ENCODE measurements at regions not wholly inside any gene's neighbourhood (a gene's known extent, or its start where the extent isn't known, plus 50 kb on each side); places are given as distances from the start of the nearest gene placed in this dataset.
"Not testable (repeated sequence)": the region's sequence is repeated elsewhere in the genome, so short reads cannot be mapped to it uniquely, and the experiment has no call there.

DNA sequence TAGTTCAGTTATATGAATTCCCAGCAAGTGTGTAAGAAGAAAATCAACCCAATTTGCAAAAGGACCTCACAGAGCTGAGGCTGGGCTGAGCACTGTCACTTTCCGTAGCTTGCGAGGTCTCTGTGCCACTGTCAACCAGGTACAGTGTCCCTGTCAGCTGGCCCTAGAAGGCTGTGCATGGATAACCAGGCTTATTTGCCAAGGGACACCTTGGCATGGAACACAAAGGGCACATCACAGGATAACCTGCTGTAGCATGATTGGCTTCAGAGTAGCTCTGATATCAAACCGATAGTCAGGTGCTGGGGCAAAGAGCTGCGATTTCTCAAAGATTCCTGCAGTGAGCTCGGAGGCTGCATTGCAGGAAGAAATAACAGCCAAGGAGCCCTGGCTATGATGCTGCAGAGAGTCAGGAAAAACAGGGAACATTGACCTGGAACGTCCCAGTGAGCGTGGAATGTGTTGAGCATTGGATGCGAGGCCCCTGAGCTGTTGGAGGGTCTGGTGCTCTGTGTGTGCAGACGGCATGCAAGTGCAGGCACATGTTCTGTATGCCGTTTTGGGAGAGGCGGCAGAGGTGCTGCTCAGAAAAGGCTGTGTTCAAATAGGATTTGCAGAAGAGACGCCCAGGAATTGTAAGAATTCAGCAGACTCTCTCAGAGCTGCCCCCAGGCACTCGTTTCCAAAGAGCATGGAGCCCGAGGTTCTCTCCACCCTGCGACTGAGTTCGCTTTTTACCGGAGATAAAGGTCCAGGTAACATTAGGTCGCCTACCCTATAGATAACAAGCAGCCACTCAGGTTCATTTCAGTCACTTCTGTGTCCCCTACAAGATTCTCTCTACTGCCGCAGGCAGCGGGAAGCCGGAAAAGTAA is 213.5 kb upstream of the IRS2 start:
- H3K9ac ChIP-seq (ENCODE audit: low read depth in 1 of 3, low read length in 3 of 3): no peak overlapping the region
- no peak overlapping the region for H3K4me3 ChIP-seq (ENCODE audit: low read length in 3 of 3)
- H3K4me1 ChIP-seq (ENCODE audit: control insufficient read depth in 3 of 3, insufficient read depth in 3 of 3, low read length in 3 of 3): peaks cover 0 to 5% (median 0%) of the 10 kb centered on the region in 3 donors

DNA sequence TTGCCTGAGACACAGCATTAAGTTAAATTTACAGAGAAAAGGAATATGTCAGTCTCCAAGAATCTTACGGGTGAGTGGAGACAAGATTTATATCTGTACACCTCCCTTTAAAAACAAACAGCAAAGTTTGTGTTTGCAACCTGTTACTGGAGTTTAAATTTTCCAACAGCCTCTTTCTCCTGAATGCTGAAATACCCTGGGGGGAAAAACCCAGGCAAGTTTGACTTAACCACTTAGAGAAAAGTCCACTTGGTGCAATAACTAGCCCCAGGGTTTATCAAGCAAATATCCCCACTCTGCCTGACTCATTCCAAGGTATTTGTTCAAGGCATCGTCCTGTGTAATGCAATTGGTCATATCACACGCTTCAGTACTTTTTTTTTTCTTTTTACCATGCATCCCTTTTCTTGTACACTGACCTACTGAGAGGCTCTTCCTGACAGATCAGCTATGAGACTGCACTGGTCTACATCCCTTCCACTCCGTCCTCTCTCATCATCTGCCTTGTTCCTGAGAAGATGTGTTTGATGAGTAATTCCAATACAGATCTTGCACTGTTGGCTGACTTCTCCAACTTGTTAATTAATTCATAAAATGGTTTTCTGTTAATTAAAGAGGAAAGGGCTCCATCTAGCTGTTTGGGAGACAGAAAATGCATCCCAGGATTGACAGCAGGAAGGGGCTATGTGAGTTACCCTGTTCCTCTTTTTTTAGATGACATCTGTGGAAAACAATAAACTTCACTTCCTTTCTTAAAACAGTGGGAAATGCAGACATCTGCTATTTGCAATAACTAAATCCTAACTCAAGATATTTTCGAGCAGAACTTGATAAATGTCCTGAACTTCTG is 212.5 kb upstream of the IRS2 start:
- H3K36me3 ChIP-seq (ENCODE audit: control insufficient read depth in 3 of 3, insufficient read depth in 3 of 3, low read length in 3 of 3): no peaks in the 10 kb centered on the region
- H3K9me3 ChIP-seq (ENCODE audit: control insufficient read depth in 3 of 3, low read length in 3 of 3): no peaks in the 10 kb centered on the region
- H3K27ac ChIP-seq (ENCODE audit: low read depth, low read length): no peak overlapping the region
- H3K4me3 ChIP-seq (ENCODE audit: low read length in 3 of 3): no peak overlapping the region
- no peak overlapping the region for H3K9ac ChIP-seq (ENCODE audit: low read depth in 1 of 3, low read length in 3 of 3)
- H3K4me1 ChIP-seq (ENCODE audit: control insufficient read depth in 3 of 3, insufficient read depth in 3 of 3, low read length in 3 of 3): peaks cover 0 to 5% (median 0%) of the 10 kb centered on the region in 3 donors
- H3K27me3 ChIP-seq (ENCODE audit: control insufficient read depth in 3 of 3, insufficient read depth in 3 of 3, low read length in 3 of 3): peaks cover 4 to 7% (median 5%) of the 10 kb centered on the region in 3 donors

More for the DNA sequence above, 213.5 kb upstream of the IRS2 start:
- H3K27me3 ChIP-seq (ENCODE audit: control insufficient read depth in 3 of 3, insufficient read depth in 3 of 3, low read length in 3 of 3): peaks cover 4 to 6% (median 5%) of the 10 kb centered on the region in 3 donors
- H3K36me3 ChIP-seq (ENCODE audit: control insufficient read depth in 3 of 3, insufficient read depth in 3 of 3, low read length in 3 of 3): no peaks in the 10 kb centered on the region
- H3K27ac ChIP-seq (ENCODE audit: low read depth, low read length): peak overlapping the region; percentile 19
- no peaks in the 10 kb centered on the region for H3K9me3 ChIP-seq (ENCODE audit: control insufficient read depth in 3 of 3, low read length in 3 of 3)

DNA sequence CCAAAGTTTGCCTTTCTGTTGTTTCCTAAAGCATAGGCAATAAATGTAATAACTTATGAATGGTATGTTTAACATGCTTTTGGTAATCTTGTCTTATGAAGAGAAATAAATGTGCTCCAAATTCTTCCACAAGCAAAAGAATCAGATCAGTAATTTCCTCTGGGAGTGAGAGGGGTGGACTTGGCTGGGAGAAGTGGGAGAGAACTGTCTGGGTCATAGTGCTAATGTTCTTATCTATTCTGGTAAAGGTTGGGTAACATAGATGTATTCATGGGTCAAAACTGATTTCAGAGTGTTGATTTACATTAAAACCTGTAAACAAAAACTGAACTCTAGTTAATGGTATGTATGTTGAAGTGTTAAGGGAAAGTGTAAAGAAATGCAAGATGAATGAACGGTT is 211.7 kb upstream of the IRS2 start:
- no peak overlapping the region for H3K9ac ChIP-seq (ENCODE audit: low read depth in 1 of 3, low read length in 3 of 3)
- no peak overlapping the region for H3K4me3 ChIP-seq (ENCODE audit: low read length in 3 of 3)
- peaks cover 4 to 7% (median 5%) of the 10 kb centered on the region in 3 donors for H3K27me3 ChIP-seq (ENCODE audit: control insufficient read depth in 3 of 3, insufficient read depth in 3 of 3, low read length in 3 of 3)
- H3K4me1 ChIP-seq (ENCODE audit: control insufficient read depth in 3 of 3, insufficient read depth in 3 of 3, low read length in 3 of 3): peaks cover 0 to 5% (median 0%) of the 10 kb centered on the region in 3 donors
- H3K9me3 ChIP-seq (ENCODE audit: control insufficient read depth in 3 of 3, low read length in 3 of 3): no peaks in the 10 kb centered on the region
- no peak overlapping the region for H3K27ac ChIP-seq (ENCODE audit: low read depth, low read length)
- no peaks in the 10 kb centered on the region for H3K36me3 ChIP-seq (ENCODE audit: control insufficient read depth in 3 of 3, insufficient read depth in 3 of 3, low read length in 3 of 3)

DNA sequence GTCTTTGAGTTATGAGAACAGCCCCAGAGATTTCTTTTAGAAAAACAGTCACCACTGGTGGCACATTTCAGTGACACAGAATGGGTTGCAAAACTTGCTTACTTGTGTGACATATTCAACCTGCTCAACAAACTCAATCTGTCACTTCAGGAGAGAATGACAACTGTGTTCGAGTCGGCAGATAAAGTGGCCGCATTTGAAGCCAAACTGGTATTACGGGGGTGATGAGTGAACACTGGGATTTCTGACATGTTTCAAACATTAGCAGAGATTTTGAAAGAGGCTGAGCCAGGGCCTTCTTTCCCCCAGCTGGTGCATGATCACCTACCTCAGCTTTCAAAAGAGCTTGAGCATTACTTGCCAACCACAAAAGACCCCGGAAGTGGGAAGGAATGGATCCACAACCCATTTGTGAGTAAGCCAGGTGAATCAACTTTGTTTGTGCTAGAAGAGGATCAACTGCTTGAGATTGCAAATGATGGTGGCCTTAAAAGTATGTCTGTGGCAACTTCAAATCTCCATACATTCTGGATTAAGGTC is 210.7 kb upstream of the IRS2 start:
- H3K4me3 ChIP-seq (ENCODE audit: low read length in 3 of 3); H3K36me3 ChIP-seq (ENCODE audit: control insufficient read depth in 3 of 3, insufficient read depth in 3 of 3, low read length in 3 of 3); H3K27ac ChIP-seq (ENCODE audit: low read depth, low read length); H3K27me3 ChIP-seq (ENCODE audit: control insufficient read depth in 3 of 3, insufficient read depth in 3 of 3, low read length in 3 of 3); H3K4me1 ChIP-seq (ENCODE audit: control insufficient read depth in 3 of 3, insufficient read depth in 3 of 3, low read length in 3 of 3); H3K9ac ChIP-seq (ENCODE audit: low read depth in 1 of 3, low read length in 3 of 3); H3K9me3 ChIP-seq (ENCODE audit: control insufficient read depth in 3 of 3, low read length in 3 of 3): not testable (repeated sequence)

DNA sequence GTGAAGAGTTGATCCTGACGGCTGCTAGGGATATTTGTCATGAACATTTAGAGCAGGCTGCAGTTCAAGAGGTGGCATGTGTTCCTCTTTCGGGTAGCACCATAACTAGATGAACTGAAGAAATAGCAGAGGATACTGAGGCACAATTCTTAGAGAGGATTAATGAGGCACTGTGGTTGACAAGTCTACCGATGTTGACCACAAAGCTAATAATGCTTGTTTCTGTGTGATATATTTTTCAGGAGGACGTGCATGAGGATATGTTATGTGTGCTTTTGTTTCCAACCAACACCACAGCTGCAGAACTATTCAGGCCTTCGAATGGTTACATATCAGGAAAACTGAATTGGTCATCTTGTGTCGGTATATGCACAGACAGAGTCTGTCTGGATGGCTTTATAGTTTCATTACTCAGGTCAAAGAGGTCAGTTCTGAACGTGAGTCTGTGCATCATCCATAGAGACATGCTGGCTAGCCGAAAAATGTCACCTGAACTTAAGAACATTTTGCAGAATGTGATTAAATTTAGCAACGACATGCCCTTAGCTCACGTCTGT is 210.1 kb upstream of the IRS2 start:
- H3K27me3 ChIP-seq (ENCODE audit: control insufficient read depth in 3 of 3, insufficient read depth in 3 of 3, low read length in 3 of 3): peaks cover 4 to 7% (median 5%) of the 10 kb centered on the region in 3 donors
- H3K4me3 ChIP-seq (ENCODE audit: low read length in 3 of 3): no peak overlapping the region
- no peak overlapping the region for H3K27ac ChIP-seq (ENCODE audit: low read depth, low read length)
- H3K9ac ChIP-seq (ENCODE audit: low read depth in 1 of 3, low read length in 3 of 3): no peak overlapping the region
- H3K4me1 ChIP-seq (ENCODE audit: control insufficient read depth in 3 of 3, insufficient read depth in 3 of 3, low read length in 3 of 3): peaks cover 0 to 5% (median 0%) of the 10 kb centered on the region in 3 donors
- H3K36me3 ChIP-seq (ENCODE audit: control insufficient read depth in 3 of 3, insufficient read depth in 3 of 3, low read length in 3 of 3): no peaks in the 10 kb centered on the region
- H3K9me3 ChIP-seq (ENCODE audit: control insufficient read depth in 3 of 3, low read length in 3 of 3): no peaks in the 10 kb centered on the region

DNA sequence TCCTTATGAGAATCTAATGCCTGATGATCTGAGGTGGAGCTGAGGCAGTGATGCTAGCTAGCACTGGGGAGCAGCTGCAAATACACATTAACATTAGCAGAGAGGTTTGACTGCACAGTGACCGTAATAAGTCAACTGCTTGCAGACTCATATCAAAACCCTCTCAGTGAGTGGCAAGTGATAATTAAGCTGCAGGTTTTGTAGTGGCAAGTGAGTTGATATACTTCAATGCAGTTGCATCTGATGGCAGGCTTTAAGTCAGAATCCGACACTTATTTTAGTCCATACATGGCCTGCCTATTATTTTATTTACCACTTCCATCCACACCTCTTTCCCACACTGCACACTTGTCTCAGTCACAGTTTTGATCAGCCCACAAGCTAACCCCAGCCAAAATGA is 209.2 kb upstream of the IRS2 start:
- H3K4me3 ChIP-seq (ENCODE audit: low read length in 3 of 3): no peak overlapping the region

DNA sequence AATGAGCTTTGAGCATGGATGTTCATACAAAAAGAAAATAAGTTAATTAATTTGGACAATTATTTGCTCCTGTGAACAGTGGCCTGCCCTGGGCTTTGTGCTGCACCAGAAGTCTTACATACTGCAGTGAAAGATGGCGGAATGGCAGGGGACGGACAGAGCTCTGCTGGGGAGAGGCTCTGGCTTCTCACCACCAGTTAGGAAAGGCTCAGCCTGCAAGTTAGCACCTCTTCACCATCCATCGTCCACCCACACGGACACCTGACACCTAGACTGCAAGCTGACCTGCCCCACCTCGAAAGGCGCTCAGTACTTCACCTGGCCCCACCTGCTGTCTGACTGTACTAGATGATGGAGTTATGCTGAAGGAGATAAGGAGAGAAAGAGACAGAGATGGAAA is 203.9 kb upstream of the IRS2 start:
- Histone ChIP-seq H3K36me3 (ENCODE audit: control insufficient read depth in 3 of 3, insufficient read depth in 3 of 3, low read length in 3 of 3) (no peaks in the 10 kb centered on the region), H3K4me1 (ENCODE audit: control insufficient read depth in 3 of 3, insufficient read depth in 3 of 3, low read length in 3 of 3) (no peaks in the 10 kb centered on the region), H3K9ac (ENCODE audit: low read depth in 1 of 3, low read length in 3 of 3) (no peak overlapping the region), H3K9me3 (ENCODE audit: control insufficient read depth in 3 of 3, low read length in 3 of 3) (no peaks in the 10 kb centered on the region), H3K27ac (ENCODE audit: low read depth, low read length) (no peak overlapping the region), H3K27me3 (ENCODE audit: control insufficient read depth in 3 of 3, insufficient read depth in 3 of 3, low read length in 3 of 3) (peaks cover 0 to 2% (median 0%) of the 10 kb centered on the region in 3 donors), H3K4me3 (ENCODE audit: low read length in 3 of 3) (no peak overlapping the region)

More for the DNA sequence above, 209.2 kb upstream of the IRS2 start:
- Histone ChIP-seq H3K9me3 (ENCODE audit: control insufficient read depth in 3 of 3, low read length in 3 of 3) (no peaks in the 10 kb centered on the region), H3K9ac (ENCODE audit: low read depth in 1 of 3, low read length in 3 of 3) (no peak overlapping the region), H3K27ac (ENCODE audit: low read depth, low read length) (no peak overlapping the region), H3K27me3 (ENCODE audit: control insufficient read depth in 3 of 3, insufficient read depth in 3 of 3, low read length in 3 of 3) (peaks cover 0 to 7% (median 4%) of the 10 kb centered on the region in 3 donors), H3K4me1 (ENCODE audit: control insufficient read depth in 3 of 3, insufficient read depth in 3 of 3, low read length in 3 of 3) (peaks cover 0 to 5% (median 0%) of the 10 kb centered on the region in 3 donors), H3K36me3 (ENCODE audit: control insufficient read depth in 3 of 3, insufficient read depth in 3 of 3, low read length in 3 of 3) (no peaks in the 10 kb centered on the region)

DNA sequence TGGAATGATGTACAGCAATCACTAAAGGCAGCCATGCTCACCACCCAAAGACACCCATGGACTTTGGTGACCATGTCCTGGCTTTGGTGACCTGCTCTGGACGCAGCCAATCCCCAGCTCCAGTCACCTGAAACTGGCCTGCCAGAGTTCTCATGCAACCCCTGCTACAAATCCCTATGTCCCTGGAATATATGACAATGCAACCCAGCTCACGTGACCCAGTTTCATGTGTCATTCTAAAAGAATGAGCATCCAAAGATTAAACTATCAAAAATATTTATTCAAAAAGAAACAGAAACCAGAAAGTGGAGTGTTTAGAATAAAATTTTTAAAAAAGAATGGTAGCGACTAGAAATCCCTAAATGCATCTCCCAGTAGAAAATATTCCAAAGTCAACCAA is 203.3 kb upstream of the IRS2 start:
- Histone ChIP-seq H3K4me3 (ENCODE audit: low read length in 3 of 3) (no peak overlapping the region), H3K27me3 (ENCODE audit: control insufficient read depth in 3 of 3, insufficient read depth in 3 of 3, low read length in 3 of 3) (peaks cover 0 to 2% (median 0%) of the 10 kb centered on the region in 3 donors), H3K4me1 (ENCODE audit: control insufficient read depth in 3 of 3, insufficient read depth in 3 of 3, low read length in 3 of 3) (no peaks in the 10 kb centered on the region), H3K9ac (ENCODE audit: low read depth in 1 of 3, low read length in 3 of 3) (no peak overlapping the region), H3K36me3 (ENCODE audit: control insufficient read depth in 3 of 3, insufficient read depth in 3 of 3, low read length in 3 of 3) (no peaks in the 10 kb centered on the region), H3K9me3 (ENCODE audit: control insufficient read depth in 3 of 3, low read length in 3 of 3) (no peaks in the 10 kb centered on the region), H3K27ac (ENCODE audit: low read depth, low read length) (no peak overlapping the region)

DNA sequence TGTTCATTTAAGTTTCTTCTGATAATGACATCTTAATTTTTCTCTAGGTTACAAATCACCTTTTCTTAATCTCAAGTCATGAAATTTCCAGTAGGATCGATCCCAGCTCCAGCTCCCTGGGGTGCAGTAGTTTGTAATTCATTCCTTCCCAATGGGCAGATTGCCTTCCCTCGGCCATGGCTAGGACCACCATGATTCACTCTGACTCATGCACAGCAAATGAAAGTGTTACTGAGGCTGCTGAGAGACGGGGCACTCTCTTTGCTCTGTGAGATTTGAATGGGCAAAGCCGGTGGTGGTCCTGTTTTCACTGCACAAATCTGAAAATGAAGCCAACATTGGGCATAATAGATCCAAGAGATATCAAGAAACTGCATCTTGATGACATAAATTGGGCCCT is 202.8 kb upstream of the IRS2 start:
- no peak overlapping the region for H3K4me3 ChIP-seq (ENCODE audit: low read length in 3 of 3)
- no peaks in the 10 kb centered on the region for H3K4me1 ChIP-seq (ENCODE audit: control insufficient read depth in 3 of 3, insufficient read depth in 3 of 3, low read length in 3 of 3)
- H3K9me3 ChIP-seq (ENCODE audit: control insufficient read depth in 3 of 3, low read length in 3 of 3): no peaks in the 10 kb centered on the region
- no peak overlapping the region for H3K27ac ChIP-seq (ENCODE audit: low read depth, low read length)
- no peaks in the 10 kb centered on the region for H3K36me3 ChIP-seq (ENCODE audit: control insufficient read depth in 3 of 3, insufficient read depth in 3 of 3, low read length in 3 of 3)
- H3K9ac ChIP-seq (ENCODE audit: low read depth in 1 of 3, low read length in 3 of 3): no peak overlapping the region
- H3K27me3 ChIP-seq (ENCODE audit: control insufficient read depth in 3 of 3, insufficient read depth in 3 of 3, low read length in 3 of 3): peaks cover 0 to 2% (median 0%) of the 10 kb centered on the region in 3 donors

Measured in skeletal muscle tissue (tissue), 3 donors.